ENCODE measurements at regions not wholly inside any gene's neighbourhood (a gene's known extent, or its start where the extent isn't known, plus 50 kb on each side); places are given as distances from the start of the nearest gene placed in this dataset.

DNA sequence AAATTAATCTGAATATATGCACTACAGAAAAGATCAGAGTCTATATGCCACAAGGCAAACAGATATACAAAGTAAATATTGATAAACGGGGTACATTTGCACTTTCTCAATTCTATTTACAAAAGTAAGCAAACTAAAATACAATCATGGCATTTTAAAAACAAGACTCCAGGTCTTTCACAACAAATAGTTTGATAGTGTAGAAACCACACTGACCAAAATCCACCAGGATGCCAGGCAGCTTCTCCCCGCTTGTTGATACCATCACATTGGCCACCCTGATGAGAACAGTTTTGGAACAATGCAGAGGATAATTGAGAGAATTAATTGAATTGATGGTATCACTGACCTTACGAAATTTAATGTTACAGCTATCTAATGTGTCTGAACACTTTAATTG lies 190.6 kb upstream of the TMCO5A start (continued):
- TF ChIP-seq, protein P1, sequence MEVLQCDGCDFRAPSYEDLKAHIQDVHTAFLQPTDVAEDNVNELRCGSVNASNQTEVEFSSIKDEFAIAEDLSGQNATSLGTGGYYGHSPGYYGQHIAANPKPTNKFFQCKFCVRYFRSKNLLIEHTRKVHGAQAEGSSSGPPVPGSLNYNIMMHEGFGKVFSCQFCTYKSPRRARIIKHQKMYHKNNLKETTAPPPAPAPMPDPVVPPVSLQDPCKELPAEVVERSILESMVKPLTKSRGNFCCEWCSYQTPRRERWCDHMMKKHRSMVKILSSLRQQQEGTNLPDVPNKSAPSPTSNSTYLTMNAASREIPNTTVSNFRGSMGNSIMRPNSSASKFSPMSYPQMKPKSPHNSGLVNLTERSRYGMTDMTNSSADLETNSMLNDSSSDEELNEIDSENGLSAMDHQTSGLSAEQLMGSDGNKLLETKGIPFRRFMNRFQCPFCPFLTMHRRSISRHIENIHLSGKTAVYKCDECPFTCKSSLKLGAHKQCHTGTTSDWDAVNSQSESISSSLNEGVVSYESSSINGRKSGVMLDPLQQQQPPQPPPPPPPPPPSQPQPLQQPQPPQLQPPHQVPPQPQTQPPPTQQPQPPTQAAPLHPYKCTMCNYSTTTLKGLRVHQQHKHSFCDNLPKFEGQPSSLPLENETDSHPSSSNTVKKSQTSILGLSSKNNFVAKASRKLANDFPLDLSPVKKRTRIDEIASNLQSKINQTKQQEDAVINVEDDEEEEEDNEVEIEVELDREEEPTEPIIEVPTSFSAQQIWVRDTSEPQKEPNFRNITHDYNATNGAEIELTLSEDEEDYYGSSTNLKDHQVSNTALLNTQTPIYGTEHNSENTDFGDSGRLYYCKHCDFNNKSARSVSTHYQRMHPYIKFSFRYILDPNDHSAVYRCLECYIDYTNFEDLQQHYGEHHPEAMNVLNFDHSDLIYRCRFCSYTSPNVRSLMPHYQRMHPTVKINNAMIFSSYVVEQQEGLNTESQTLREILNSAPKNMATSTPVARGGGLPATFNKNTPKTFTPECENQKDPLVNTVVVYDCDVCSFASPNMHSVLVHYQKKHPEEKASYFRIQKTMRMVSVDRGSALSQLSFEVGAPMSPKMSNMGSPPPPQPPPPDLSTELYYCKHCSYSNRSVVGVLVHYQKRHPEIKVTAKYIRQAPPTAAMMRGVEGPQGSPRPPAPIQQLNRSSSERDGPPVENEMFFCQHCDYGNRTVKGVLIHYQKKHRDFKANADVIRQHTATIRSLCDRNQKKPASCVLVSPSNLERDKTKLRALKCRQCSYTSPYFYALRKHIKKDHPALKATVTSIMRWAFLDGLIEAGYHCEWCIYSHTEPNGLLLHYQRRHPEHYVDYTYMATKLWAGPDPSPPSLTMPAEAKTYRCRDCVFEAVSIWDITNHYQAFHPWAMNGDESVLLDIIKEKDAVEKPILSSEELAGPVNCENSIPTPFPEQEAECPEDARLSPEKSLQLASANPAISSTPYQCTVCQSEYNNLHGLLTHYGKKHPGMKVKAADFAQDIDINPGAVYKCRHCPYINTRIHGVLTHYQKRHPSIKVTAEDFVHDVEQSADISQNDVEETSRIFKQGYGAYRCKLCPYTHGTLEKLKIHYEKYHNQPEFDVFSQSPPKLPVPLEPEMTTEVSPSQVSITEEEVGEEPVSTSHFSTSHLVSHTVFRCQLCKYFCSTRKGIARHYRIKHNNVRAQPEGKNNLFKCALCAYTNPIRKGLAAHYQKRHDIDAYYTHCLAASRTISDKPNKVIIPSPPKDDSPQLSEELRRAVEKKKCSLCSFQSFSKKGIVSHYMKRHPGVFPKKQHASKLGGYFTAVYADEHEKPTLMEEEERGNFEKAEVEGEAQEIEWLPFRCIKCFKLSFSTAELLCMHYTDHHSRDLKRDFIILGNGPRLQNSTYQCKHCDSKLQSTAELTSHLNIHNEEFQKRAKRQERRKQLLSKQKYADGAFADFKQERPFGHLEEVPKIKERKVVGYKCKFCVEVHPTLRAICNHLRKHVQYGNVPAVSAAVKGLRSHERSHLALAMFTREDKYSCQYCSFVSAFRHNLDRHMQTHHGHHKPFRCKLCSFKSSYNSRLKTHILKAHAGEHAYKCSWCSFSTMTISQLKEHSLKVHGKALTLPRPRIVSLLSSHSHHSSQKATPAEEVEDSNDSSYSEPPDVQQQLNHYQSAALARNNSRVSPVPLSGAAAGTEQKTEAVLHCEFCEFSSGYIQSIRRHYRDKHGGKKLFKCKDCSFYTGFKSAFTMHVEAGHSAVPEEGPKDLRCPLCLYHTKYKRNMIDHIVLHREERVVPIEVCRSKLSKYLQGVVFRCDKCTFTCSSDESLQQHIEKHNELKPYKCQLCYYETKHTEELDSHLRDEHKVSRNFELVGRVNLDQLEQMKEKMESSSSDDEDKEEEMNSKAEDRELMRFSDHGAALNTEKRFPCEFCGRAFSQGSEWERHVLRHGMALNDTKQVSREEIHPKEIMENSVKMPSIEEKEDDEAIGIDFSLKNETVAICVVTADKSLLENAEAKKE (CRISPR knock-in tag; IDR thresholded peaks at IDR 0.05), result no peak
- TF ChIP-seq JUNB (IDR thresholded peaks at IDR 0.05; ENCODE audit: unreplicated experiment), result no peak
- TF ChIP-seq ZNF331 (CRISPR knock-in tag; IDR thresholded peaks at IDR 0.05; ENCODE audit: low read depth), result no peak
- no peak for TF ChIP-seq STAT1 (IDR thresholded peaks at IDR 0.05; ENCODE audit: unreplicated experiment)
- no peak for TF ChIP-seq EZH2 (IDR thresholded peaks at IDR 0.05; ENCODE audit: low read depth, unreplicated experiment)
- TF ChIP-seq NANOG (IDR thresholded peaks at IDR 0.05; ENCODE audit: borderline replicate concordance), result no peak
- TF ChIP-seq, protein P2, sequence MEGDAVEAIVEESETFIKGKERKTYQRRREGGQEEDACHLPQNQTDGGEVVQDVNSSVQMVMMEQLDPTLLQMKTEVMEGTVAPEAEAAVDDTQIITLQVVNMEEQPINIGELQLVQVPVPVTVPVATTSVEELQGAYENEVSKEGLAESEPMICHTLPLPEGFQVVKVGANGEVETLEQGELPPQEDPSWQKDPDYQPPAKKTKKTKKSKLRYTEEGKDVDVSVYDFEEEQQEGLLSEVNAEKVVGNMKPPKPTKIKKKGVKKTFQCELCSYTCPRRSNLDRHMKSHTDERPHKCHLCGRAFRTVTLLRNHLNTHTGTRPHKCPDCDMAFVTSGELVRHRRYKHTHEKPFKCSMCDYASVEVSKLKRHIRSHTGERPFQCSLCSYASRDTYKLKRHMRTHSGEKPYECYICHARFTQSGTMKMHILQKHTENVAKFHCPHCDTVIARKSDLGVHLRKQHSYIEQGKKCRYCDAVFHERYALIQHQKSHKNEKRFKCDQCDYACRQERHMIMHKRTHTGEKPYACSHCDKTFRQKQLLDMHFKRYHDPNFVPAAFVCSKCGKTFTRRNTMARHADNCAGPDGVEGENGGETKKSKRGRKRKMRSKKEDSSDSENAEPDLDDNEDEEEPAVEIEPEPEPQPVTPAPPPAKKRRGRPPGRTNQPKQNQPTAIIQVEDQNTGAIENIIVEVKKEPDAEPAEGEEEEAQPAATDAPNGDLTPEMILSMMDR (conservative IDR thresholded peaks at IDR 0.05; ENCODE audit: low read depth in 2 of 2), result no peak

DNA sequence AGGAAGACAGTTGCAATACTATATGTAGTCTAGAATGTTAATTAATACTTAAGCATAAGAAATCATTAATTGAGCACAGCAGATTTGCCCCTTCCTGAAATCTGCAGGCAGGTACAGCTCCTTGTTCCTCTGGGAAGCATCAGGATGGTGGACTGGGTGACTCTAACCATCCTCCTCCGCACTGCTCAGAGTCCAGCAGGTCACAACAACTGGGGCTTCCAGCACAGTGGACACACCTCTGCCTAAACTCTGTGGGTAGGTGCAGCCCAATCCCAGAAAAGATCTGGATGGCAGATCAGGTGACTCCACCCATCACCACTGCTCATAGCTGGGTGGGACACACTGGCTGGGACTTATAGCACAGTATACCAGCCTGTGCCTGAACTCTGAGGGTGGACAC lies 189.9 kb upstream of the TMCO5A start:
- no peak for ATAC-seq
- 0 out of 3 replicates have a peak, but pooled peaks cover 2% of the 10 kb centered on the region for H3K36me3 Mint-ChIP-seq (ENCODE audit: low read depth)
- H3K4me1 ChIP-seq (ENCODE audit: insufficient read depth), result peaks cover 17% of the 10 kb centered on the region
- H3K9me2 ChIP-seq (ENCODE audit: insufficient read depth), result no peaks in the 10 kb centered on the region
- no peak overlapping the region for H3K27ac Mint-ChIP-seq
- no peak overlapping the region for H3K4me3 Mint-ChIP-seq
- peaks cover 6% of the 10 kb centered on the region; the same call in 2 of the 3 replicates for H3K9me3 Mint-ChIP-seq
- H3K27me3 Mint-ChIP-seq (ENCODE audit: insufficient read depth, low read depth, poor library complexity), result no peaks in the 10 kb centered on the region
- H3K4me2 ChIP-seq, result no peak overlapping the region
- no peak overlapping the region for H3K27ac ChIP-seq (ENCODE audit: low read depth)
- H3K79me2 ChIP-seq (replicated peaks; ENCODE audit: insufficient read depth), result no peaks in the 10 kb centered on the region
- no peaks in the 10 kb centered on the region for H3K36me3 ChIP-seq (ENCODE audit: insufficient read depth)
- H3K4me1 Mint-ChIP-seq, result peaks cover 14% of the 10 kb centered on the region
- H2AFZ ChIP-seq, result no peak overlapping the region
- no peaks in the 10 kb centered on the region for H3F3A ChIP-seq (replicated peaks; ENCODE audit: low read depth)
- no peak overlapping the region for H3K4me3 ChIP-seq
- no peaks in the 10 kb centered on the region for H3K27me3 ChIP-seq (ENCODE audit: insufficient read depth)
- no peaks in the 10 kb centered on the region for H4K20me1 ChIP-seq (replicated peaks; ENCODE audit: insufficient read depth)
- no peak for DNase-seq (ENCODE audit: low spot score)
- TF ChIP-seq, protein P2 (conservative IDR thresholded peaks at IDR 0.05; ENCODE audit: low read depth in 2 of 2), result no peak

Data from GM23338 (cell line).